HL-60 (cell line): ENCODE measurements at regions not wholly inside any gene's neighbourhood (a gene's known extent, or its start where the extent isn't known, plus 50 kb on each side); places are given as distances from the start of the nearest gene placed in this dataset.

Experiments used
- POLR2AphosphoS5 ChIP-seq: IDR thresholded peaks from 2 replicates; pipeline ENCODE4 v1.6.1; 2012; ENCODE audit warnings: low read depth
- TF ChIP-seq, protein P1 (sequence below): IDR thresholded peaks from 2 replicates; pipeline ENCODE4 v1.6.1; 2012; ENCODE audit warnings: low read depth; ENCODE audit not compliant: insufficient replicate concordance
- TF ChIP-seq, protein P2 (sequence below): IDR thresholded peaks from one replicate; pipeline ENCODE4 v1.5.1; 2011; ENCODE audit warnings: low read length, control low read depth, inconsistent platforms; ENCODE audit not compliant: insufficient read depth

DNA sequence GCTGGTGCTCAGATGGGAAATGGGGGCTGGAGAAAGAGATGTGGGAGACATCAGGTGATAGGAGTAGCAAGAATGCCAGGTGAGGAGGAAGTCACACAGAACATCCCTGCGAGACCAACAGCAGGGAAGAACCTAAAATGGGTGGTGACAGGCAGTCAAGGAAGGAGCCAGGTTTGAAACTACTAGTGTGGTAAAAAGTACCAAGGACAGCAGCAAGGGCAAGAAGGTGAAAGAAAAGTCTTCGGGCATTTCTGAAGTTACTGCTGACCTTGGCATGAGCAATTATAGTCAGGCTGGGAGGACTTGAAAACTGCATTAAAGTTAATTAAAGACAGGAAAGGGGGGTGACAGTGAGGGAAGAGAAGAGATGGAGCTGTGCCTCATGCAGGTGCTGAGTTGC, 410.4 kb downstream of the RAD51AP2 start:
- TF ChIP-seq, protein P1, sequence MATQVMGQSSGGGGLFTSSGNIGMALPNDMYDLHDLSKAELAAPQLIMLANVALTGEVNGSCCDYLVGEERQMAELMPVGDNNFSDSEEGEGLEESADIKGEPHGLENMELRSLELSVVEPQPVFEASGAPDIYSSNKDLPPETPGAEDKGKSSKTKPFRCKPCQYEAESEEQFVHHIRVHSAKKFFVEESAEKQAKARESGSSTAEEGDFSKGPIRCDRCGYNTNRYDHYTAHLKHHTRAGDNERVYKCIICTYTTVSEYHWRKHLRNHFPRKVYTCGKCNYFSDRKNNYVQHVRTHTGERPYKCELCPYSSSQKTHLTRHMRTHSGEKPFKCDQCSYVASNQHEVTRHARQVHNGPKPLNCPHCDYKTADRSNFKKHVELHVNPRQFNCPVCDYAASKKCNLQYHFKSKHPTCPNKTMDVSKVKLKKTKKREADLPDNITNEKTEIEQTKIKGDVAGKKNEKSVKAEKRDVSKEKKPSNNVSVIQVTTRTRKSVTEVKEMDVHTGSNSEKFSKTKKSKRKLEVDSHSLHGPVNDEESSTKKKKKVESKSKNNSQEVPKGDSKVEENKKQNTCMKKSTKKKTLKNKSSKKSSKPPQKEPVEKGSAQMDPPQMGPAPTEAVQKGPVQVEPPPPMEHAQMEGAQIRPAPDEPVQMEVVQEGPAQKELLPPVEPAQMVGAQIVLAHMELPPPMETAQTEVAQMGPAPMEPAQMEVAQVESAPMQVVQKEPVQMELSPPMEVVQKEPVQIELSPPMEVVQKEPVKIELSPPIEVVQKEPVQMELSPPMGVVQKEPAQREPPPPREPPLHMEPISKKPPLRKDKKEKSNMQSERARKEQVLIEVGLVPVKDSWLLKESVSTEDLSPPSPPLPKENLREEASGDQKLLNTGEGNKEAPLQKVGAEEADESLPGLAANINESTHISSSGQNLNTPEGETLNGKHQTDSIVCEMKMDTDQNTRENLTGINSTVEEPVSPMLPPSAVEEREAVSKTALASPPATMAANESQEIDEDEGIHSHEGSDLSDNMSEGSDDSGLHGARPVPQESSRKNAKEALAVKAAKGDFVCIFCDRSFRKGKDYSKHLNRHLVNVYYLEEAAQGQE, result peak; percentile 82
- TF ChIP-seq, protein P2, sequence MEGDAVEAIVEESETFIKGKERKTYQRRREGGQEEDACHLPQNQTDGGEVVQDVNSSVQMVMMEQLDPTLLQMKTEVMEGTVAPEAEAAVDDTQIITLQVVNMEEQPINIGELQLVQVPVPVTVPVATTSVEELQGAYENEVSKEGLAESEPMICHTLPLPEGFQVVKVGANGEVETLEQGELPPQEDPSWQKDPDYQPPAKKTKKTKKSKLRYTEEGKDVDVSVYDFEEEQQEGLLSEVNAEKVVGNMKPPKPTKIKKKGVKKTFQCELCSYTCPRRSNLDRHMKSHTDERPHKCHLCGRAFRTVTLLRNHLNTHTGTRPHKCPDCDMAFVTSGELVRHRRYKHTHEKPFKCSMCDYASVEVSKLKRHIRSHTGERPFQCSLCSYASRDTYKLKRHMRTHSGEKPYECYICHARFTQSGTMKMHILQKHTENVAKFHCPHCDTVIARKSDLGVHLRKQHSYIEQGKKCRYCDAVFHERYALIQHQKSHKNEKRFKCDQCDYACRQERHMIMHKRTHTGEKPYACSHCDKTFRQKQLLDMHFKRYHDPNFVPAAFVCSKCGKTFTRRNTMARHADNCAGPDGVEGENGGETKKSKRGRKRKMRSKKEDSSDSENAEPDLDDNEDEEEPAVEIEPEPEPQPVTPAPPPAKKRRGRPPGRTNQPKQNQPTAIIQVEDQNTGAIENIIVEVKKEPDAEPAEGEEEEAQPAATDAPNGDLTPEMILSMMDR, result no peak
- TF ChIP-seq POLR2AphosphoS5, result no peak
